Epithelial cell of esophagus (primary cell): ENCODE measurements at regions not wholly inside any gene's neighbourhood (a gene's known extent, or its start where the extent isn't known, plus 50 kb on each side); places are given as distances from the start of the nearest gene placed in this dataset.

ENCODE experiments used
- DNase-seq: peaks from one replicate; pipeline ENCODE4 v3.0.0; 2010; ENCODE audit warnings: low read depth
- H3K4me3 ChIP-seq: 2 replicates; pipeline ENCODE4 v1.5.1; 2011; ENCODE audit warnings: mild to moderate bottlenecking, low read length, control low read depth
- CTCF ChIP-seq: IDR thresholded peaks from 2 replicates; pipeline ENCODE4 v1.5.1; 2011; ENCODE audit warnings: low read depth, mild to moderate bottlenecking, low read length, control low read depth, inconsistent platforms; ENCODE audit not compliant: insufficient read depth; ENCODE audit errors: missing control alignments

GRCh38 chr9:84424931-84425330 lies 84.4 kb upstream of the SLC28A3 start:
- DNase-seq, result no peak
- no peak for TF ChIP-seq CTCF
- no peak overlapping the region for H3K4me3 ChIP-seq

- DNase-seq, result no peak
- no peak for TF ChIP-seq CTCF
These were observed 92.2 kb upstream of the SLC28A3 start for GRCh38 chr9:84432746-84433145.

GRCh38 chr9:84435902-84436301 lies 95.3 kb upstream of the SLC28A3 start:
- TF ChIP-seq CTCF, result no peak
- DNase-seq, result no peak
- no peak overlapping the region for H3K4me3 ChIP-seq

More at GRCh38 chr9:84432746-84433145, 92.2 kb upstream of the SLC28A3 start:
- H3K4me3 ChIP-seq, result no peak overlapping the region

GRCh38 chr9:84436386-84437109 lies 96.0 kb upstream of the SLC28A3 start:
- no peak overlapping the region for H3K4me3 ChIP-seq
- TF ChIP-seq CTCF, result no peak
- no peak for DNase-seq

GRCh38 chr9:84438391-84438790 lies 97.8 kb upstream of the SLC28A3 start:
- no peak for DNase-seq
- TF ChIP-seq CTCF, result no peak

DNA sequence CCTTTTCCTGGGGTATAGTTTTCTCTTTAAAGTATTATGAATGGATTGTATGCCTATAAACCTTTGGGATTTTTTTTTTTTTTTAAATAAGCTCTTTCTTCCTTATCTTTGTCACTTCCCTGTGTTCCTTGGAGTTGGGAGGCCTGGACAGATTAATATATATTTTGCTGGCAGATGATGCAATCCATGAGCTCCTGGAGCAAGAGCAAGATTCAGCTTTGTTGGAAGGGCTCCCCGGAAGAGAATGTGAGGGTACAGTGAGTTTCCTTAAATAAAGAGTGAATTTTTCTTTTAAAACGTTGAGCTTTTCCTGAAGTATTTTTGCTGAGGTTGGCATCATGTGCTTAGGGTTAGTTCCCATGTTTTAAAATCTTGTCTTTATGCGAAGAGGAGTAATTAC lies 98.7 kb upstream of the SLC28A3 start:
- no peak overlapping the region for H3K4me3 ChIP-seq
- no peak for DNase-seq
- TF ChIP-seq CTCF, result no peak

More at GRCh38 chr9:84438391-84438790, 97.8 kb upstream of the SLC28A3 start:
- no peak overlapping the region for H3K4me3 ChIP-seq

DNA sequence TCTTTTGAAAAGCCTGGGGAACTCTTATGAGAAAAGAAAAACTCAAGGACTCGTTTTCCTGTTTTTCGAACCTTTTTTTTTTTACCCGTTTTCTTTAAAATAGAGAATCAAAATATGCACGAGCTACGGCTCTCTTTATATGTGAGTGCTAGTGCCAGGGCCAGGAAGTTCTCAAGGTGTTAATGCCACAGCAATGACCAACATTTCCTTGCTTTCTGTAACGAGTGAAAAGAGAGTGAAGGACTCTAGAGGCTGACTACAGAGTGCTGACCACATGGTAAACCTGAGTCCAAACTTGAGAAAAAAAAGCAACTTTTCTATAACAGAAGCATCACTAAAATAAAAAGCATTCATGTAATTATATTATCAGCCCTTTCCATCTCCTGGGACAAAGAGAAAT lies 102.2 kb upstream of the SLC28A3 start:
- H3K4me3 ChIP-seq, result no peak overlapping the region
- TF ChIP-seq CTCF, result no peak
- DNase-seq, result no peak
